Mesothelial cell of epicardium (in vitro differentiated cells): ENCODE measurements at regions not wholly inside any gene's neighbourhood (a gene's known extent, or its start where the extent isn't known, plus 50 kb on each side); places are given as distances from the start of the nearest gene placed in this dataset.

Experiments used
- DNase-seq, 2 experiments: peaks; one replicate each; pipeline ENCODE4 v3.0.0; 2021; ENCODE audit warnings: low spot score in 2 of 2; ENCODE audit not compliant: unreplicated experiment in 2 of 2
- H3K27ac Mint-ChIP-seq: 2 replicates; pipeline ENCODE4 v1.8.0; 2021; ENCODE audit warnings: mixed read lengths
- H3K27me3 Mint-ChIP-seq: 2 replicates; pipeline ENCODE4 v1.8.0; 2021; ENCODE audit warnings: low read depth, mixed read lengths
- H3K36me3 Mint-ChIP-seq: 2 replicates; pipeline ENCODE4 v1.8.0; 2021; ENCODE audit warnings: mixed read lengths
- H3K4me1 Mint-ChIP-seq: 2 replicates; pipeline ENCODE4 v1.8.0; 2021; ENCODE audit warnings: mixed read lengths
- H3K4me3 Mint-ChIP-seq: 2 replicates; pipeline ENCODE4 v1.8.0; 2021; ENCODE audit warnings: mild to moderate bottlenecking, moderate library complexity, mixed read lengths
- H3K9me3 Mint-ChIP-seq: 2 replicates; pipeline ENCODE4 v1.8.0; 2021; ENCODE audit warnings: mixed read lengths
- TF ChIP-seq, protein P1 (sequence below): fragments of 200-600 bp; sonication (generic); IDR thresholded peaks from one replicate; pipeline ENCODE4 v1.5.0; 2021; ENCODE audit warnings: antibody characterized with exemption; ENCODE audit not compliant: unreplicated experiment

DNA sequence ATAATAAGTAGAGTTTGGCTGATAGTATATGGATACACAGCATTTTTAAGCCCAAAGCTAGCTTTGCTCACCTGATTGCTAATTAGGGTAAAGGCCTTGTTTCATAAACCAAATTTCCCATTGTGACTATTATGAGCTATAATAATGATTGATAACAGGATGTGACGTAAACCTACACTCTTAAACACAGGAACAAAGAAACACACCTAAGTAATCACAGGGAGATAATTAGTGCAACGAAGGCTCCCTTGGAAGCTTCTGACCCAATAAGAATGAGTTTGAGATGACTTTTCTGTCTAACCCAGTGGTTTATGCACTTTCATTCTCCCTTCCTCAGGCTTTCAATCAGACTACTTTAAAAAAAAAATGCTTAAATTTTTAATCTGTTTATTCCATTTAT is 683.2 kb downstream of the SATB2 start:
- TF ChIP-seq, protein P1, sequence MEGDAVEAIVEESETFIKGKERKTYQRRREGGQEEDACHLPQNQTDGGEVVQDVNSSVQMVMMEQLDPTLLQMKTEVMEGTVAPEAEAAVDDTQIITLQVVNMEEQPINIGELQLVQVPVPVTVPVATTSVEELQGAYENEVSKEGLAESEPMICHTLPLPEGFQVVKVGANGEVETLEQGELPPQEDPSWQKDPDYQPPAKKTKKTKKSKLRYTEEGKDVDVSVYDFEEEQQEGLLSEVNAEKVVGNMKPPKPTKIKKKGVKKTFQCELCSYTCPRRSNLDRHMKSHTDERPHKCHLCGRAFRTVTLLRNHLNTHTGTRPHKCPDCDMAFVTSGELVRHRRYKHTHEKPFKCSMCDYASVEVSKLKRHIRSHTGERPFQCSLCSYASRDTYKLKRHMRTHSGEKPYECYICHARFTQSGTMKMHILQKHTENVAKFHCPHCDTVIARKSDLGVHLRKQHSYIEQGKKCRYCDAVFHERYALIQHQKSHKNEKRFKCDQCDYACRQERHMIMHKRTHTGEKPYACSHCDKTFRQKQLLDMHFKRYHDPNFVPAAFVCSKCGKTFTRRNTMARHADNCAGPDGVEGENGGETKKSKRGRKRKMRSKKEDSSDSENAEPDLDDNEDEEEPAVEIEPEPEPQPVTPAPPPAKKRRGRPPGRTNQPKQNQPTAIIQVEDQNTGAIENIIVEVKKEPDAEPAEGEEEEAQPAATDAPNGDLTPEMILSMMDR: no peak
- H3K27ac Mint-ChIP-seq: no peak overlapping the region
- no peaks in the 10 kb centered on the region for H3K4me1 Mint-ChIP-seq
- H3K9me3 Mint-ChIP-seq: no peaks in the 10 kb centered on the region
- no peaks in the 10 kb centered on the region for H3K36me3 Mint-ChIP-seq
- no peak overlapping the region for H3K4me3 Mint-ChIP-seq
- DNase-seq: no peak
- H3K27me3 Mint-ChIP-seq: peaks cover 16% of the 10 kb centered on the region

DNA sequence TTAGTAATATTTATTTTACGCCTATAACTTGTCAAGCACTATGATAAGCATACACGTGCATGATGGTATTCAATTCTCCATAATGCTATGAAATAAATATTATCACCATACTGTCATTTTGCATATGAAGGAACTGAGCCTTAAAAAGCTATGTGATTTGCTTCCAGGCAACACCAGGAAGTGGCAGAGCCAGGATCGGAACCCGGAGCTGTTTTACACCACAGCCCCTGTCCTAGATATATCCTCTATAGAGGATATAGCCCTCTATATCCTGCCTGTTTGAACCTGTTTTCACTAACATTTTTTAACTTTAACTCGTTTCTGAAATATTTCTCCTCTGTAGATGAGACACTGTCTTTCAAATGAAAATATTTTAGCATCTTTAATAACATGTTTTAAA is 690.0 kb downstream of the SATB2 start:
- no peaks in the 10 kb centered on the region for H3K36me3 Mint-ChIP-seq
- H3K9me3 Mint-ChIP-seq: no peaks in the 10 kb centered on the region
- DNase-seq: no peak
- H3K27ac Mint-ChIP-seq: no peak overlapping the region
- H3K4me1 Mint-ChIP-seq: peaks cover 2% of the 10 kb centered on the region
- TF ChIP-seq, protein P1: no peak
- H3K4me3 Mint-ChIP-seq: no peak overlapping the region
- H3K27me3 Mint-ChIP-seq: peaks cover 11% of the 10 kb centered on the region

DNA sequence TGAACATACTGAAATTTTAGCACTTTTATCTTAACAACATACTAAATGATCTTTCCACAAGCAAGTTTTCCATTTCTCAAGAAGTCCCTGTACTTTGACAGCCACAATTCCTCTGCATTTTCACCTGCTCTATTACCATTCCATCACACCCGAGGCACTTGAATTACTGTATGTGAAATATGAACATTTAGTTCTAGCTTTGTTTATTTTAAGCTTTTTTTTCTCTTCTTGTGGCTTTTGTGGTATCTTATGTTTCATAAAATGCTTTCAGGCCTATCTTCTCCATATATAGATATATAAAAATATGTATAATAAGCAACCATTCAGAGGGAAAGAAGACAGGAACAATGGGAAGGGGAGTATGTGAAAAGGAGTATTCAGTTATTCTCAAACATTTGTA is 693.9 kb downstream of the SATB2 start:
- H3K36me3 Mint-ChIP-seq: no peaks in the 10 kb centered on the region
- no peak for DNase-seq
- no peak overlapping the region for H3K27ac Mint-ChIP-seq
- H3K4me1 Mint-ChIP-seq: peaks cover 2% of the 10 kb centered on the region
- peaks cover 8% of the 10 kb centered on the region for H3K27me3 Mint-ChIP-seq
- TF ChIP-seq, protein P1: no peak
- no peak overlapping the region for H3K4me3 Mint-ChIP-seq
- H3K9me3 Mint-ChIP-seq: no peaks in the 10 kb centered on the region

DNA sequence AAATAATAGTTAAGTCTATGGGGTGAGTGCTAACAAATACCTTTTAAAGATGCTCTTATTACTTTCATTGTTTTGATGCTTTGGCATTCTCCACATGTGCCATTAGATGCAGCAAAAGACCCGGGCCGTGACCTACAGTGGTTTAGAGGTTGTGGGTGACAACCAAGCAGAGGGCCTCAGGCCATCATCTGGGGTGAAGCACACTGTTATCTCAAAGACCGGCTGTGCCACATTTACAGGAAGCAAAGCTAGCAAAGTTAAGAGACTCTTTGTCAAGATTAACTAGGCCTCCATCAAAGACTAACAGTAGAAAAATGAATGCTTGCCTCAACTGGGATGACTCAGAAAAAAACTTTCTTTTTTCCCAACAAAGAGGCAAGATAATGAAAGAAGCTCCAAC is 695.3 kb downstream of the SATB2 start:
- Mint-ChIP-seq H3K4me1 (peaks cover 2% of the 10 kb centered on the region), H3K4me3 (no peak overlapping the region), H3K36me3 (no peaks in the 10 kb centered on the region), H3K27ac (no peak overlapping the region), H3K9me3 (no peaks in the 10 kb centered on the region), H3K27me3 (peaks cover 8% of the 10 kb centered on the region)
- DNase-seq: no peak
- TF ChIP-seq, protein P1: no peak

DNA sequence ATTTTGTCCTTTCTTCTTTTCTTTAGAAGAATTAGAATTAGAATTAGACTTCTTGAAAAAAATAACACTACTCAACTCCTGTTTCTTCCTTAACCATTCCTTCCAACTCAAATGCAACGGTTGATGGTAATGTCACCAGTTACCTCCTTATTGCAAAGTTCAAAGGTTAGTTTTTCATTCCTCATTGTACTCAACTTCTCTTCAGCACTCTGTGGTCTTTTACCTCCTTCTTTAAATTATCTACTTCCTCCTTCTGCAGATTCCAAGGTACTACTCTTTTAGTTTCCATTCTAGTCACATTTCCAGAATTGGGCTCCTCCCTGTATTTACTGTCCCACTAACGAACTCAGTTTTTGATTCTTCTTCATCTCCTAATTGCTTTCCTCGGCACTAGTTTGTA is 700.7 kb downstream of the SATB2 start:
- no peak for DNase-seq
- Mint-ChIP-seq H3K27ac (no peak overlapping the region), H3K9me3 (no peaks in the 10 kb centered on the region), H3K27me3 (peaks cover 2% of the 10 kb centered on the region), H3K36me3 (no peaks in the 10 kb centered on the region), H3K4me1 (no peaks in the 10 kb centered on the region), H3K4me3 (no peak overlapping the region)
- TF ChIP-seq, protein P1: no peak

DNA sequence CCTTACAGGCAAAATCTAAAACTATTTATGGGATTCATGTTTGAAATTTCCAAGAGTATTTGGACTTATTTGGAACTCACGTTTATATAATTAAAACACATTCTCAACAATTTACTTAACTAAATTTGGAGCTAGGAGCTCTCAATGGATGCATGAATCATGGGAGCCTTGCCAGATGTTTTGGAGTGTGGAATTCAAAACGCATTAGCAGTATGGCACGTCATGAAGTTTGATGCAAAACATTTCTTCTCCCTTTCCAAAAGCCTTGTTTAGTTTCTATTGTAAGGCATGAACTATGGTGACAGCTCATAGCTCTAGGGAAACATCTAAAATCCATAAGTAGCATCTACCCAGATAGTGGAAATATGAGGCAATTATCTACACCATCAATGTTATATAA is 701.6 kb downstream of the SATB2 start:
- Mint-ChIP-seq H3K4me3 (no peak overlapping the region), H3K4me1 (peaks cover 3% of the 10 kb centered on the region), H3K9me3 (no peaks in the 10 kb centered on the region), H3K36me3 (no peaks in the 10 kb centered on the region), H3K27ac (no peak overlapping the region), H3K27me3 (peaks cover 2% of the 10 kb centered on the region)
- TF ChIP-seq, protein P1: no peak
- DNase-seq: no peak
